Stimulated activated CD4-positive, alpha-beta T cell treated with anti-CD3 and anti-CD28 coated beads, Interleukin-12 subunit alpha, Interleukin-12 subunit beta, amount 100 ng/mL, for 4 hours (primary cell): ENCODE measurements at regions not wholly inside any gene's neighbourhood (a gene's known extent, or its start where the extent isn't known, plus 50 kb on each side); places are given as distances from the start of the nearest gene placed in this dataset.
"Not testable (repeated sequence)": the region's sequence is repeated elsewhere in the genome, so short reads cannot be mapped to it uniquely, and the experiment has no call there.

Experiments
- DNase-seq: peaks from one replicate; pipeline ENCODE4 v3.0.0-alpha.2; 2020

- DNase-seq = no peak
These were observed 451.3 kb upstream of the B3GAT1 start for GRCh38 chr11:134863294-134863693.

- DNase-seq = no peak
These were observed 450.6 kb upstream of the B3GAT1 start for GRCh38 chr11:134862587-134863195.

GRCh38 chr11:134862105-134862502, 450.1 kb upstream of the B3GAT1 start:
- no peak for DNase-seq

GRCh38 chr11:134861490-134862104, 449.6 kb upstream of the B3GAT1 start:
- no peak for DNase-seq

GRCh38 chr11:134858783-134859480, 446.9 kb upstream of the B3GAT1 start:
- DNase-seq = no peak

- no peak for DNase-seq
These were observed 445.0 kb upstream of the B3GAT1 start for GRCh38 chr11:134857035-134857434.

GRCh38 chr11:134856056-134856971, 444.3 kb upstream of the B3GAT1 start:
- DNase-seq = no peak

- DNase-seq = no peak
These were observed 442.2 kb upstream of the B3GAT1 start for GRCh38 chr11:134853992-134854991.

- not testable (repeated sequence) for DNase-seq
These were observed 439.6 kb upstream of the B3GAT1 start for GRCh38 chr11:134851503-134852224.

- no peak for DNase-seq
These were observed 438.5 kb upstream of the B3GAT1 start for GRCh38 chr11:134850566-134850965.

GRCh38 chr11:134849833-134850232, 437.8 kb upstream of the B3GAT1 start:
- DNase-seq = no peak

GRCh38 chr11:134847083-134847715, 435.2 kb upstream of the B3GAT1 start:
- DNase-seq = no peak

- DNase-seq = no peak
These were observed 434.5 kb upstream of the B3GAT1 start for GRCh38 chr11:134846328-134847082.

GRCh38 chr11:134845474-134846327, 433.7 kb upstream of the B3GAT1 start:
- no peak for DNase-seq

- DNase-seq = no peak
These were observed 432.8 kb upstream of the B3GAT1 start for GRCh38 chr11:134844838-134845237.

GRCh38 chr11:134843735-134844134, 431.7 kb upstream of the B3GAT1 start:
- no peak for DNase-seq

GRCh38 chr11:134843020-134843419, 431.0 kb upstream of the B3GAT1 start:
- no peak for DNase-seq

- DNase-seq = no peak
These were observed 429.9 kb upstream of the B3GAT1 start for GRCh38 chr11:134841972-134842371.

- DNase-seq = no peak
These were observed 429.4 kb upstream of the B3GAT1 start for GRCh38 chr11:134841411-134841810.
